ENCODE measurements at regions not wholly inside any gene's neighbourhood (a gene's known extent, or its start where the extent isn't known, plus 50 kb on each side); places are given as distances from the start of the nearest gene placed in this dataset.
"Not testable (repeated sequence)": the region's sequence is repeated elsewhere in the genome, so short reads cannot be mapped to it uniquely, and the experiment has no call there.

GRCh38 chr5:17020678-17021601 is 84.9 kb upstream of the MYO10 start:
- Histone ChIP-seq H3K4me1 (ENCODE audit: control insufficient read depth, insufficient read depth, low read length) (no peaks in the 10 kb centered on the region), H3K27ac (ENCODE audit: low read length) (no peak overlapping the region), H3K4me3 (ENCODE audit: low read length) (no peak overlapping the region), H3K27me3 (ENCODE audit: control insufficient read depth, insufficient read depth, low read length) (no peaks in the 10 kb centered on the region), H3K36me3 (ENCODE audit: control insufficient read depth, insufficient read depth, low read length) (no peaks in the 10 kb centered on the region), H3K9me3 (ENCODE audit: control insufficient read depth, insufficient read depth, low read length) (no peaks in the 10 kb centered on the region)
- no peaks in the 10 kb centered on the region for H3K36me3 Mint-ChIP-seq
- H3K4me3 Mint-ChIP-seq: no peak overlapping the region
- ATAC-seq (no peak), DNase-seq (no peak)
- no peaks in the 10 kb centered on the region for H3K9me3 Mint-ChIP-seq
- WGBS (ENCODE audit: insufficient coverage): 89% methylated on average over 8 of the region's 8 CpGs
- no peaks in the 10 kb centered on the region for H3K27me3 Mint-ChIP-seq (ENCODE audit: low read depth in 2 of 2)
- no peak overlapping the region for H3K27ac Mint-ChIP-seq
- TF ChIP-seq CTCF (IDR thresholded peaks at IDR 0.05): no peak
- intact Hi-C loops (cut with micrococcal nuclease): no loop called here
- H3K4me1 Mint-ChIP-seq: no peaks in the 10 kb centered on the region

- TF ChIP-seq CTCF (IDR thresholded peaks at IDR 0.05): no peak
- H3K27me3 ChIP-seq (ENCODE audit: control insufficient read depth, insufficient read depth, low read length): no peaks in the 10 kb centered on the region
- Mint-ChIP-seq H3K4me1 (no peaks in the 10 kb centered on the region), H3K36me3 (no peaks in the 10 kb centered on the region), H3K9me3 (no peaks in the 10 kb centered on the region), H3K27ac (no peak overlapping the region), H3K4me3 (no peak overlapping the region), H3K27me3 (ENCODE audit: low read depth in 2 of 2) (no peaks in the 10 kb centered on the region)
- no peaks in the 10 kb centered on the region for H3K4me1 ChIP-seq (ENCODE audit: control insufficient read depth, insufficient read depth, low read length)
- DNase-seq (no peak), ATAC-seq (no peak)
- no peaks in the 10 kb centered on the region for H3K9me3 ChIP-seq (ENCODE audit: control insufficient read depth, insufficient read depth, low read length)
- H3K36me3 ChIP-seq (ENCODE audit: control insufficient read depth, insufficient read depth, low read length): no peaks in the 10 kb centered on the region
- H3K4me3 ChIP-seq (ENCODE audit: low read length): no peak overlapping the region
- H3K27ac ChIP-seq (ENCODE audit: low read length): no peak overlapping the region
- intact Hi-C loops (cut with micrococcal nuclease): no loop called here
Observed at GRCh38 chr5:17021602-17021932, 85.5 kb upstream of the MYO10 start.

- no peaks in the 10 kb centered on the region for H3K9me3 ChIP-seq (ENCODE audit: control insufficient read depth, insufficient read depth, low read length)
- no peak for TF ChIP-seq CTCF (IDR thresholded peaks at IDR 0.05)
- H3K27me3 Mint-ChIP-seq (ENCODE audit: low read depth in 2 of 2): no peaks in the 10 kb centered on the region
- ATAC-seq (no peak), DNase-seq (no peak)
- H3K27ac ChIP-seq (ENCODE audit: low read length): no peak overlapping the region
- H3K36me3 Mint-ChIP-seq: no peaks in the 10 kb centered on the region
- H3K27me3 ChIP-seq (ENCODE audit: control insufficient read depth, insufficient read depth, low read length): no peaks in the 10 kb centered on the region
- H3K4me3 ChIP-seq (ENCODE audit: low read length): no peak overlapping the region
- H3K4me3 Mint-ChIP-seq: no peak overlapping the region
- H3K27ac Mint-ChIP-seq: no peak overlapping the region
- H3K9me3 Mint-ChIP-seq: no peaks in the 10 kb centered on the region
- intact Hi-C loops (cut with micrococcal nuclease): no loop called here
- H3K4me1 ChIP-seq (ENCODE audit: control insufficient read depth, insufficient read depth, low read length): no peaks in the 10 kb centered on the region
- H3K4me1 Mint-ChIP-seq: no peaks in the 10 kb centered on the region
- H3K36me3 ChIP-seq (ENCODE audit: control insufficient read depth, insufficient read depth, low read length): no peaks in the 10 kb centered on the region
- WGBS (ENCODE audit: insufficient coverage): 90% methylated on average over 2 of the region's 2 CpGs
Observed at GRCh38 chr5:17022296-17022695, 86.2 kb upstream of the MYO10 start.

GRCh38 chr5:17024686-17025180 is 88.6 kb upstream of the MYO10 start:
- H3K27me3 Mint-ChIP-seq (ENCODE audit: low read depth in 2 of 2): no peaks in the 10 kb centered on the region
- Histone ChIP-seq H3K27me3 (ENCODE audit: control insufficient read depth, insufficient read depth, low read length) (no peaks in the 10 kb centered on the region), H3K27ac (ENCODE audit: low read length) (no peak overlapping the region), H3K9me3 (ENCODE audit: control insufficient read depth, insufficient read depth, low read length) (no peaks in the 10 kb centered on the region), H3K4me3 (ENCODE audit: low read length) (no peak overlapping the region), H3K36me3 (ENCODE audit: control insufficient read depth, insufficient read depth, low read length) (no peaks in the 10 kb centered on the region), H3K4me1 (ENCODE audit: control insufficient read depth, insufficient read depth, low read length) (no peaks in the 10 kb centered on the region)
- peaks cover 2 to 4% of the 10 kb centered on the region in 2 donors for H3K9me3 Mint-ChIP-seq
- no peak overlapping the region for H3K27ac Mint-ChIP-seq
- ATAC-seq (no peak), DNase-seq (no peak)
- WGBS (ENCODE audit: insufficient coverage): 96% methylated on average over 5 of the region's 6 CpGs
- no peak for TF ChIP-seq CTCF (IDR thresholded peaks at IDR 0.05)
- intact Hi-C loops (cut with micrococcal nuclease): no loop called here
- no peaks in the 10 kb centered on the region for H3K36me3 Mint-ChIP-seq
- no peaks in the 10 kb centered on the region for H3K4me1 Mint-ChIP-seq
- no peak overlapping the region for H3K4me3 Mint-ChIP-seq

GRCh38 chr5:17031659-17032277 is 95.7 kb upstream of the MYO10 start:
- H3K36me3 ChIP-seq (ENCODE audit: control insufficient read depth, insufficient read depth, low read length); H3K9me3 ChIP-seq (ENCODE audit: control insufficient read depth, insufficient read depth, low read length); H3K4me1 Mint-ChIP-seq; H3K27me3 Mint-ChIP-seq (ENCODE audit: low read depth in 2 of 2); DNase-seq; H3K27ac Mint-ChIP-seq; intact Hi-C loops (cut with micrococcal nuclease); H3K27ac ChIP-seq (ENCODE audit: low read length); ATAC-seq; H3K4me3 Mint-ChIP-seq; H3K4me1 ChIP-seq (ENCODE audit: control insufficient read depth, insufficient read depth, low read length); H3K36me3 Mint-ChIP-seq; H3K27me3 ChIP-seq (ENCODE audit: control insufficient read depth, insufficient read depth, low read length); H3K4me3 ChIP-seq (ENCODE audit: low read length); H3K9me3 Mint-ChIP-seq: not testable (repeated sequence)
- WGBS (ENCODE audit: insufficient coverage): 93% methylated on average over 23 of the region's 24 CpGs

Measured in natural killer cell (primary cell).